ENCODE measurements at regions not wholly inside any gene's neighbourhood (a gene's known extent, or its start where the extent isn't known, plus 50 kb on each side); places are given as distances from the start of the nearest gene placed in this dataset.
"Not testable (repeated sequence)": the region's sequence is repeated elsewhere in the genome, so short reads cannot be mapped to it uniquely, and the experiment has no call there.

- no peak for DNase-seq (ENCODE audit: extremely low spot score)
- H3K4me1 ChIP-seq (ENCODE audit: insufficient read depth), result no peaks in the 10 kb centered on the region
- 55% methylated on average over 4 of the region's 4 CpGs for WGBS
- no peak overlapping the region for H3K4me3 ChIP-seq (ENCODE audit: low read depth, low read length)
- no peak overlapping the region for H3K27ac ChIP-seq (ENCODE audit: low read depth)
- H3K36me3 ChIP-seq (ENCODE audit: insufficient read depth), result no peaks in the 10 kb centered on the region
Measured at GRCh38 chr6:8948733-8949132, 513.4 kb upstream of the SLC35B3 start.

- DNase-seq (ENCODE audit: extremely low spot score), result no peak
- no peak overlapping the region for H3K27ac ChIP-seq (ENCODE audit: low read depth)
- H3K4me3 ChIP-seq (ENCODE audit: low read depth, low read length), result no peak overlapping the region
- no peaks in the 10 kb centered on the region for H3K4me1 ChIP-seq (ENCODE audit: insufficient read depth)
- no peaks in the 10 kb centered on the region for H3K36me3 ChIP-seq (ENCODE audit: insufficient read depth)
- 54% methylated on average over 4 of the region's 4 CpGs for WGBS
Measured at GRCh38 chr6:8947900-8948299, 512.6 kb upstream of the SLC35B3 start.

DNA sequence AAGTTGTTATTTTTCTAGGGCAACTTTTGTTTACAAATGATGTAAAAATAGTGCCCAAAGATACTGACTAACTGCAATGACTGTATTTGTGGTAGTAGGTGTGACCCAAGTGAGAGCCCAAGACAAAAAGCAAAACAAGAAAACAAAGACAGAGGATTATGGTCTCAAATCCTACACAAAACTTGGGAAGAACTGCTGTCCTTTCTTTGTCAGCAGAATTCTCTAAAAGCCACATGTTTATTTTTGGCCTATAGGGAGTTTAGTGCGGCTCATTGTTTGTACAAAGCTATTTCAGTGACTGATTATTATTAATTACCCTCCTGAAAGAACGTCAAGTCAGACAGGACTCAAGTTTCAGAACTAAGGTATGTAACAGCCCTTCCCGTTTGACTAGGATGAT is 509.2 kb upstream of the SLC35B3 start:
- H3K36me3 ChIP-seq (ENCODE audit: insufficient read depth), result no peaks in the 10 kb centered on the region
- 43% methylated on average over 3 of the region's 3 CpGs for WGBS
- H3K27ac ChIP-seq (ENCODE audit: low read depth), result no peak overlapping the region
- no peaks in the 10 kb centered on the region for H3K4me1 ChIP-seq (ENCODE audit: insufficient read depth)
- DNase-seq (ENCODE audit: extremely low spot score), result no peak
- no peak overlapping the region for H3K4me3 ChIP-seq (ENCODE audit: low read depth, low read length)

DNA sequence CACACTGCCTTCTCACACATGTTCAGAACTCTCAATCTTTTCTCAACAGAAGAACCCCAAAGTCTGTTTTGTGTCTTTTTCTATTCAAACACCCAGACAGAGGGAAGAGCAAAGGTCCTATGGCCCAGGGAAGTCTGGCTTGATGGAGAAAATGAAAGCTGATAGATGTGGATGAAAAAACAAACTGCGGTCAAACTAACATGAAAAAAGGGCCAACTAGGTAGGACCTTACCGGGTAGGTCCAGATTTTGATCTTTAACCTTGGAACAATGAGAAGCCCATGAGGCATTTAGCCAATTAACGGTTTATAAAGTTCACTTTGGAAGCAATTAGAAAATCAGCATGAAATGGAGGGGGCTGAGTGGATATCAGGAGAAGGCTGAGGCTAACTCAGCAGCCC is 507.7 kb upstream of the SLC35B3 start:
- H3K27ac ChIP-seq (ENCODE audit: low read depth), result no peak overlapping the region
- no peak for DNase-seq (ENCODE audit: extremely low spot score)
- no peaks in the 10 kb centered on the region for H3K36me3 ChIP-seq (ENCODE audit: insufficient read depth)
- H3K4me3 ChIP-seq (ENCODE audit: low read depth, low read length), result no peak overlapping the region
- 88% methylated on average over 3 of the region's 3 CpGs for WGBS
- H3K4me1 ChIP-seq (ENCODE audit: insufficient read depth), result no peaks in the 10 kb centered on the region

- no peak for DNase-seq (ENCODE audit: extremely low spot score)
- Histone ChIP-seq H3K36me3 (ENCODE audit: insufficient read depth) (no peaks in the 10 kb centered on the region), H3K4me1 (ENCODE audit: insufficient read depth) (no peaks in the 10 kb centered on the region), H3K4me3 (ENCODE audit: low read depth, low read length) (no peak overlapping the region), H3K27ac (ENCODE audit: low read depth) (no peak overlapping the region)
- WGBS, result 55% methylated on average over 2 of the region's 2 CpGs
Measured at GRCh38 chr6:8941577-8941976, 506.2 kb upstream of the SLC35B3 start.

DNA sequence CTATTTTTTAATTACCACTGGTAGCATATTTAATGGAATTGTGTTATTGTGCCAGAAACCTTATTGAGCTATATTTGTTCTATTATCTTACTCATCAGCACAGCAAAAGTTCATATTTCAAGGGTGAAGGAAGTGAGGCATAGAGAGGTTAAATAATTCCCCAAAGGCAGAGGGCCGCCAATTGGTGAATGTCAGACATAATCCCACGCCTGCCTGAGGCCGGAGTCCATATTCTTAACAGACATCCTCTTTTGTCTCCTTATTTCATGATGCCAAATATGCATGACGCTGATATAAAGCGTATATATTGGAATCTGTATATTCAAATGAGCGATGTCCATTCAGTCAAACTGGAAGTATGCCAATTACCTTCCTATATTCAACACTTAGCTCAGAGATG is 505.0 kb upstream of the SLC35B3 start:
- no peaks in the 10 kb centered on the region for H3K36me3 ChIP-seq (ENCODE audit: insufficient read depth)
- no peak overlapping the region for H3K27ac ChIP-seq (ENCODE audit: low read depth)
- WGBS, result 63% methylated on average over 6 of the region's 6 CpGs
- H3K4me1 ChIP-seq (ENCODE audit: insufficient read depth), result no peaks in the 10 kb centered on the region
- H3K4me3 ChIP-seq (ENCODE audit: low read depth, low read length), result no peak overlapping the region
- DNase-seq (ENCODE audit: extremely low spot score), result no peak

DNA sequence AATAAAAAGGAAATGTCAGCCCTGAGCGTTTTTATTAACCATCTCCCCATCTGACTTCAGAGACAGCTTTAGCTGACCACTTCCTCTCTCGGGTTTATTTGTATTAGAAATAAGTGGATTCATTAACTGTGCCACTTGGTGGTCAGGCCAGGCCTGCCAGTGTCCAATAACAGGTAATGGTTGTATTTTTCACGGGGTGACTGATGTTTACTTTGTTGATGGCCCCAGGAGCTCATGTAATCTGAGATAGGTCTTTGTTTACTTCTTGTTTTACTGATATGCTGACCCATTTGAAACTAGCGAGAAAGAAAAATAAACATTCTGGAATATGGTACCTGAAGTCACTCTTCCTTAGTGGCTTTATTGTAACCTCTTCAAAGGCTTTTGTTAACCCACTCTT is 504.3 kb upstream of the SLC35B3 start:
- Histone ChIP-seq H3K4me3 (ENCODE audit: low read depth, low read length) (no peak overlapping the region), H3K27ac (ENCODE audit: low read depth) (no peak overlapping the region), H3K4me1 (ENCODE audit: insufficient read depth) (no peaks in the 10 kb centered on the region), H3K36me3 (ENCODE audit: insufficient read depth) (no peaks in the 10 kb centered on the region)
- no peak for DNase-seq (ENCODE audit: extremely low spot score)
- 27% methylated on average over 4 of the region's 4 CpGs for WGBS

- no peak for DNase-seq (ENCODE audit: extremely low spot score)
- H3K4me3 ChIP-seq (ENCODE audit: low read depth, low read length), result no peak overlapping the region
- WGBS, result 64% methylated on average over 4 of the region's 4 CpGs
- H3K36me3 ChIP-seq (ENCODE audit: insufficient read depth), result no peaks in the 10 kb centered on the region
- H3K4me1 ChIP-seq (ENCODE audit: insufficient read depth), result no peaks in the 10 kb centered on the region
- no peak overlapping the region for H3K27ac ChIP-seq (ENCODE audit: low read depth)
Measured at GRCh38 chr6:8934318-8934717, 499.0 kb upstream of the SLC35B3 start.

GRCh38 chr6:8930009-8930408 is 494.7 kb upstream of the SLC35B3 start:
- Histone ChIP-seq H3K36me3 (ENCODE audit: insufficient read depth) (no peaks in the 10 kb centered on the region), H3K4me3 (ENCODE audit: low read depth, low read length) (no peak overlapping the region), H3K27ac (ENCODE audit: low read depth) (no peak overlapping the region), H3K4me1 (ENCODE audit: insufficient read depth) (no peaks in the 10 kb centered on the region)
- DNase-seq (ENCODE audit: extremely low spot score), result no peak
- WGBS, result 92% methylated on average over 3 of the region's 3 CpGs

DNA sequence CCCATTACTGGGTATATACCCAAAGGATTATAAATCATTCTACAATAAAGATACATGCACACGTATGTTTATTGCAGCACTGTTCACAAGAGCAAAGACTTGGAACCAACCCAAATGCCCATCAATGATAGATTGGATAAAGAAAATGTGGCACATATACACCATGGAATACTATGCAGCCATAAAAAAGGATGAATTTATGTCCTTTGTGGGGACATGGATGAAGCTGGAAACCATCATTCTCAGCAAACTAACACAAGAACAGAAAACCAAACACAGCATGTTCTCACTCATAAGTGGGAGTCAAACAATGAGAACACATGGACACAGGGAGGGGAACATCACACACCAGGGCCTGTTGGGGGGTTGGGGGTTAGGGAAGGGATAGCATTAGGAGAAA is 484.9 kb upstream of the SLC35B3 start:
- DNase-seq (ENCODE audit: extremely low spot score); H3K27ac ChIP-seq (ENCODE audit: low read depth); H3K4me1 ChIP-seq (ENCODE audit: insufficient read depth); H3K4me3 ChIP-seq (ENCODE audit: low read depth, low read length); H3K36me3 ChIP-seq (ENCODE audit: insufficient read depth): not testable (repeated sequence)
- WGBS, result 80% methylated on average over 1 of the region's 1 CpG

GRCh38 chr6:8918196-8918595 is 482.9 kb upstream of the SLC35B3 start:
- WGBS, result 93% methylated on average over 2 of the region's 2 CpGs
- Histone ChIP-seq H3K4me1 (ENCODE audit: insufficient read depth) (no peaks in the 10 kb centered on the region), H3K4me3 (ENCODE audit: low read depth, low read length) (no peak overlapping the region), H3K27ac (ENCODE audit: low read depth) (no peak overlapping the region), H3K36me3 (ENCODE audit: insufficient read depth) (no peaks in the 10 kb centered on the region)
- no peak for DNase-seq (ENCODE audit: extremely low spot score)

DNA sequence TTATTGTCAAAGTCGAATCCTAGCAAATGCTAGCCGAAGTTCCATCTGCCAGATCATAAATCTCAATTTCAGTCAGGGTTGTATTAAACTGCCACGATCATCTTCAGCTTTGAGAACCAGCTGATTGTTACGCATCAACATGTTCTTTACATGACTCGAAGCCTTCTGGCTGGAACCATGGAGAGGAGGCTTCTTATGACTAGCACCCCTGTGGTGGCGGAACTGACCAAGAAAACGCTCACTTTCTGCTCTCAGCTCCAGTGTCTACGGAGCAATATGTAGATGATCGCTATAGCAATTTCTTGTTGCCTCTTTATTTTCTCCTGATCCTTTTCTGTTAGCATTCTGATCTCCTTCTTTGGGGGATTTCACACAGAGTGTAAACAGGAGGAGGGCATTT is 479.4 kb upstream of the SLC35B3 start:
- 80% methylated on average over 9 of the region's 9 CpGs for WGBS
- no peaks in the 10 kb centered on the region for H3K36me3 ChIP-seq (ENCODE audit: insufficient read depth)
- H3K27ac ChIP-seq (ENCODE audit: low read depth), result no peak overlapping the region
- H3K4me3 ChIP-seq (ENCODE audit: low read depth, low read length), result no peak overlapping the region
- no peaks in the 10 kb centered on the region for H3K4me1 ChIP-seq (ENCODE audit: insufficient read depth)
- DNase-seq (ENCODE audit: extremely low spot score), result no peak

DNA sequence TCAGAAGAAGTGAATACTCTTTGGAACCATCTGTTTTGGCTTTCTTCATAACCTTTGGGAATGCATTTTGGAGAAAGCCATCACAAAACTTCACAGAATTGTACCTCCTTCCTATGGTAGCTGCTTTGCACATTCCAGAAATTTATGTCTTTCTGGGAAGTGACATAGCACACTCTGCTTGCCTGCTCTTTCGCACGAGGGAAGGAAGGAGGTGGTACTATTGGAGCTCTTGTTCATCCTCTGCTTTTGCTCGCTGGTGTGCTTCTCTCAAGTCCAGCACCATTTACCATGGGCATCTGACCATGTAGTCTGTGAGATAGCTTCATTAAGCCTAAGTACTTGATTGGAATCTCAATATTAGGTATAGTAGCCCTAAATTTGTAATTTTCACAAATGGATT is 473.3 kb upstream of the SLC35B3 start:
- Histone ChIP-seq H3K4me3 (ENCODE audit: low read depth, low read length) (no peak overlapping the region), H3K4me1 (ENCODE audit: insufficient read depth) (no peaks in the 10 kb centered on the region), H3K27ac (ENCODE audit: low read depth) (no peak overlapping the region), H3K36me3 (ENCODE audit: insufficient read depth) (no peaks in the 10 kb centered on the region)
- 65% methylated on average over 3 of the region's 3 CpGs for WGBS
- DNase-seq (ENCODE audit: extremely low spot score), result no peak

DNA sequence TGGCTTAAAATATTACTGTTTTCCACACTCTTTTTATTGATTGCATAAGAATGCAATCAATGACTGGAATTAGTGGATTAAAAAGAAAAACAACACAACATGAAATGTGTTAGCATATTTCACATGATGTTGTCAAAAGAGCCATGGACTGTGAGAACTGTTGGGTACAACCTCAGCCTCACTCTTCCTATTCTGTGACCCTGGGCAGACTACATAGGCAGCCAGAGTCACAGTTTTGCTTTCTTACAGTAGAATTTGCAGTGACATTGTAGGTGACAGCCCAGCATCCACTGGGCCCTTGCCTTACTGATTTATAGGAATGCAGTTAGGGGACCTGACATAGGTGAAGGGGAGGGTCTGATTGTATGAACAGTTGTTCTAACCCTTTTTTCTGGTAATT is 471.4 kb upstream of the SLC35B3 start:
- Histone ChIP-seq H3K4me1 (ENCODE audit: insufficient read depth) (no peaks in the 10 kb centered on the region), H3K4me3 (ENCODE audit: low read depth, low read length) (no peak overlapping the region), H3K36me3 (ENCODE audit: insufficient read depth) (no peaks in the 10 kb centered on the region), H3K27ac (ENCODE audit: low read depth) (no peak overlapping the region)
- no peak for DNase-seq (ENCODE audit: extremely low spot score)

DNA sequence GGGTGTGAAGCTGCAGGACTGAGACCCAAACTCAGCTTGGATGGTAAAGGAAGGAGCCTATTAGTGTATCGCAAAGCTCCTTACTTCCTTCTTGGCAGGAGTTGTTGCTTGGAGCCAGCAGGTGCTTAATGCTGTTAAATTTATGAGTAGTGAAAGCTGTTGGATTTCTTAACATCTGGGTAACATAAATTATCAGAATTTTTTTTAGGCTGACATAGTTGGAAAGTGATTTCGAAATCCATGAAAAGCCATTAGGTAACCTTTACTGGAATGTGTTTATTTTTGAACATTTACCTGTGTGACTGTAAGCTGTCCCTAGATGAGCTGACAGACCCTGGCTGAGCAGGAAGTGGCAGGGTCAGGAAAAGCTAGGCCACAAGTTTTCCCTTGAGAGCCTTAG is 470.4 kb upstream of the SLC35B3 start:
- Histone ChIP-seq H3K4me3 (ENCODE audit: low read depth, low read length) (no peak overlapping the region), H3K27ac (ENCODE audit: low read depth) (no peak overlapping the region), H3K36me3 (ENCODE audit: insufficient read depth) (no peaks in the 10 kb centered on the region), H3K4me1 (ENCODE audit: insufficient read depth) (no peaks in the 10 kb centered on the region)
- DNase-seq (ENCODE audit: extremely low spot score), result no peak
- WGBS, result 16% methylated on average over 2 of the region's 2 CpGs
